Prostate gland (tissue), 2 donors: ENCODE measurements at regions not wholly inside any gene's neighbourhood (a gene's known extent, or its start where the extent isn't known, plus 50 kb on each side); places are given as distances from the start of the nearest gene placed in this dataset.
A peak's percentile ranks its signal among the peaks of the same experiment; 100 is the strongest.

Experiments
- DNase-seq: peaks from one replicate; pipeline ENCODE4 v3.0.0-alpha.2; 2019; ENCODE audit warnings: low spot score
- H3K27ac ChIP-seq, 2 donors: fragments of 200-600 bp; sonication (generic); 2 replicates each; pipeline ENCODE4 v1.5.1; 2017 to 2019
- H3K27me3 ChIP-seq: fragments of 200-600 bp; sonication (generic); replicated peaks from 2 replicates; pipeline ENCODE4 v1.5.1; 2019; ENCODE audit not compliant: insufficient read depth
- H3K36me3 ChIP-seq, 2 donors: fragments of 200-600 bp; sonication (generic); 1 replicate in 1 of 2; 2 replicates in 1 of 2; pipeline versions ENCODE4 v1.5.1 to v1.8.1; 2017 to 2019
- H3K4me1 ChIP-seq: fragments of 200-600 bp; sonication (generic); replicated peaks from 2 replicates; pipeline ENCODE4 v1.5.1; 2019
- H3K4me3 ChIP-seq, 2 donors: fragments of 200-600 bp; sonication (generic); 2 replicates each; pipeline ENCODE4 v1.5.1; 2017 to 2019
- H3K9me3 ChIP-seq: fragments of 200-600 bp; sonication (generic); 2 replicates; pipeline ENCODE4 v1.5.1; 2017
- CTCF ChIP-seq, 4 experiments: fragments of 200-600 bp in 2 of 4; fragments of 450-650 bp in 2 of 4; sonication (generic) in 2 of 4; IDR thresholded peaks; 1 replicate in 3 of 4; 2 replicates in 1 of 4; pipeline ENCODE4 v1.5.1; 2016 to 2019; ENCODE audit warnings: antibody characterized with exemption in 4 of 4, mild to moderate bottlenecking in 2 of 4, moderate library complexity in 2 of 4
- POLR2A ChIP-seq: fragments of 450-650 bp; IDR thresholded peaks from one replicate; pipeline ENCODE4 v1.6.1; 2016; ENCODE audit warnings: antibody characterized with exemption, mild to moderate bottlenecking
- POLR2AphosphoS5 ChIP-seq: sonication (generic); formaldehyde crosslinking; IDR thresholded peaks from one replicate; pipeline ENCODE4 v1.6.1; 2017; ENCODE audit warnings: antibody characterized with exemption
- WGBS: methylation state at CpG from one replicate; pipeline ENCODE4 v1.1.5; 2018; 5-methylcytosine and 5-hydroxymethylcytosine counted together
- intact Hi-C: fragments of 100-400 bp; cut with DNase I; formaldehyde crosslinking; loops from one replicate; pipeline ENCODE4 v1.14.2; 2022

- no peak for DNase-seq
- intact Hi-C loops = no loop called here
- H3K9me3 ChIP-seq = no peaks in the 10 kb centered on the region
- H3K4me1 ChIP-seq = no peaks in the 10 kb centered on the region
- H3K4me3 ChIP-seq = peak overlapping the region in 1 of 2 donors; percentile 18
- H3K27ac ChIP-seq = no peak overlapping the region
- H3K36me3 ChIP-seq = no peaks in the 10 kb centered on the region
- TF ChIP-seq CTCF (IDR thresholded peaks at IDR 0.05) = no peak
- no peak for TF ChIP-seq POLR2AphosphoS5
- no peak for TF ChIP-seq POLR2A
- WGBS = 6% methylated on average over 43 of the region's 58 CpGs
- H3K27me3 ChIP-seq = peaks cover 4% of the 10 kb centered on the region
These were observed 53.9 kb upstream of the CEACAM21 start for GRCh38 chr19:41521931-41522555.

GRCh38 chr19:41525989-41526388 lies 50.0 kb upstream of the CEACAM21 start:
- DNase-seq = no peak
- 43% methylated on average over 1 of the region's 1 CpG for WGBS
- no peaks in the 10 kb centered on the region for H3K9me3 ChIP-seq
- TF ChIP-seq CTCF (IDR thresholded peaks at IDR 0.05) (no peak), POLR2AphosphoS5 (no peak), POLR2A (no peak)
- no peak overlapping the region for H3K27ac ChIP-seq
- no peaks in the 10 kb centered on the region for H3K36me3 ChIP-seq
- no peaks in the 10 kb centered on the region for H3K27me3 ChIP-seq
- intact Hi-C loops = no loop called here
- H3K4me1 ChIP-seq = no peaks in the 10 kb centered on the region
- no peak overlapping the region for H3K4me3 ChIP-seq
